H9 (cell line): ENCODE measurements at regions not wholly inside any gene's neighbourhood (a gene's known extent, or its start where the extent isn't known, plus 50 kb on each side); places are given as distances from the start of the nearest gene placed in this dataset.

ENCODE experiments used
- DNase-seq: peaks from one replicate; pipeline ENCODE4 v3.0.0-alpha.2; 2017
- H2AFZ ChIP-seq: one replicate; pipeline ENCODE4 v1.6.1; 2013; ENCODE audit warnings: mild to moderate bottlenecking, low read length, control low read depth, moderate library complexity
- H2AK5ac ChIP-seq: 2 replicates; pipeline ENCODE4 v1.6.1; 2013; ENCODE audit warnings: low read length, control low read depth, mixed read lengths; ENCODE audit not compliant: insufficient read length
- H2BK120ac ChIP-seq: one replicate; pipeline ENCODE4 v1.6.1; 2013; ENCODE audit warnings: low read depth, mild to moderate bottlenecking, low read length, control low read depth, inconsistent platforms; ENCODE audit not compliant: poor library complexity, severe bottlenecking
- H2BK12ac ChIP-seq: 2 replicates; pipeline ENCODE4 v1.6.1; 2013; ENCODE audit warnings: low read length, control low read depth, mixed read lengths, low read depth; ENCODE audit not compliant: insufficient read length
- H2BK15ac ChIP-seq: 2 replicates; pipeline ENCODE4 v1.6.1; 2013; ENCODE audit warnings: low read depth, low read length, control low read depth
- H2BK20ac ChIP-seq: one replicate; pipeline ENCODE4 v1.6.1; 2013; ENCODE audit warnings: low read depth, mild to moderate bottlenecking, low read length, control low read depth, inconsistent platforms; ENCODE audit not compliant: poor library complexity, severe bottlenecking
- H2BK5ac ChIP-seq: 2 replicates; pipeline ENCODE4 v1.6.1; 2013; ENCODE audit warnings: low read length, control low read depth, mixed read lengths; ENCODE audit not compliant: insufficient read length
- H3K14ac ChIP-seq: 2 replicates; pipeline ENCODE4 v1.6.1; 2013; ENCODE audit warnings: low read length, control low read depth; ENCODE audit not compliant: insufficient read depth
- H3K18ac ChIP-seq: 2 replicates; pipeline ENCODE4 v1.6.1; 2013; ENCODE audit warnings: low read depth, mild to moderate bottlenecking, mixed read lengths, low read length, control low read depth; ENCODE audit not compliant: insufficient read length
- H3K23ac ChIP-seq: 2 replicates; pipeline ENCODE4 v1.6.1; 2013; ENCODE audit warnings: low read length, control low read depth, mixed read lengths, low read depth; ENCODE audit not compliant: insufficient read length
- H3K23me2 ChIP-seq: 2 replicates; pipeline ENCODE4 v1.6.1; 2013; ENCODE audit warnings: low read depth, mild to moderate bottlenecking, mixed read lengths, low read length, control low read depth; ENCODE audit not compliant: insufficient read length, poor library complexity, severe bottlenecking
- H3K27ac ChIP-seq: 2 replicates; pipeline ENCODE4 v1.5.1; 2013; ENCODE audit warnings: low read length, control low read depth, mixed read lengths, low read depth; ENCODE audit not compliant: insufficient read length
- H3K27me3 ChIP-seq: 2 replicates; pipeline ENCODE4 v1.6.1; 2013; ENCODE audit warnings: low read length, control low read depth, inconsistent platforms; ENCODE audit not compliant: insufficient read depth
- H3K4ac ChIP-seq: 2 replicates; pipeline ENCODE4 v1.6.1; 2013; ENCODE audit warnings: low read depth, mild to moderate bottlenecking, control low read depth, inconsistent platforms, low read length, moderate library complexity
- H3K4me1 ChIP-seq: 2 replicates; pipeline ENCODE4 v1.6.1; 2013; ENCODE audit warnings: low read length, control low read depth, inconsistent platforms; ENCODE audit not compliant: insufficient read depth
- H3K4me2 ChIP-seq: 2 replicates; pipeline ENCODE4 v1.6.1; 2013; ENCODE audit warnings: low read length, control low read depth, mixed read lengths; ENCODE audit not compliant: insufficient read length, insufficient read depth
- H3K56ac ChIP-seq: 2 replicates; pipeline ENCODE4 v1.6.1; 2013; ENCODE audit warnings: low read depth, mild to moderate bottlenecking, mixed read lengths, low read length, control low read depth; ENCODE audit not compliant: insufficient read length
- H3K79me1 ChIP-seq: 2 replicates; pipeline ENCODE4 v1.6.1; 2013; ENCODE audit warnings: low read depth, mild to moderate bottlenecking, moderate library complexity, low read length, control low read depth, inconsistent platforms; ENCODE audit not compliant: insufficient read depth, poor library complexity, severe bottlenecking
- H3K79me2 ChIP-seq: 2 replicates; pipeline ENCODE4 v1.6.1; 2013; ENCODE audit warnings: low read length, control low read depth, inconsistent platforms; ENCODE audit not compliant: insufficient read depth
- H3K9ac ChIP-seq: 2 replicates; pipeline ENCODE4 v1.6.1; 2013; ENCODE audit warnings: low read length, control low read depth, mixed read lengths; ENCODE audit not compliant: insufficient read length; ENCODE audit errors: extremely low read depth
- H3K9me3 ChIP-seq: one replicate; pipeline ENCODE4 v1.6.1; 2013; ENCODE audit warnings: low read depth, low read length, inconsistent platforms; ENCODE audit not compliant: control insufficient read depth
- H3T11ph ChIP-seq: one replicate; pipeline ENCODE4 v1.6.1; 2013; ENCODE audit warnings: mild to moderate bottlenecking, low read length, control low read depth, inconsistent platforms
- H4K20me1 ChIP-seq: one replicate; pipeline ENCODE4 v1.6.1; 2013; ENCODE audit not compliant: control insufficient read depth, insufficient read length, insufficient read depth
- H4K5ac ChIP-seq: 2 replicates; pipeline ENCODE4 v1.6.1; 2013; ENCODE audit warnings: low read depth, mild to moderate bottlenecking, mixed read lengths, low read length, control low read depth; ENCODE audit not compliant: insufficient read length
- H4K8ac ChIP-seq: replicated peaks from 2 replicates; pipeline ENCODE4 v1.6.1; 2013; ENCODE audit warnings: low read length, control low read depth, mixed read lengths, low read depth; ENCODE audit not compliant: insufficient read length
- H4K91ac ChIP-seq: 2 replicates; pipeline ENCODE4 v1.6.1; 2013; ENCODE audit warnings: low read depth, mild to moderate bottlenecking, moderate library complexity, mixed read lengths, low read length, control low read depth; ENCODE audit not compliant: insufficient read length
- H3K27ac Mint-ChIP-seq, 3 experiments: 2 replicates in 2 of 3; 3 replicates in 1 of 3; pipeline ENCODE4 v1.8.0; 2020 to 2021; ENCODE audit warnings: mixed read lengths in 3 of 3, mild to moderate bottlenecking in 1 of 3, moderate library complexity in 1 of 3
- H3K27me3 Mint-ChIP-seq: 2 replicates; pipeline ENCODE4 v1.8.0; 2021; ENCODE audit warnings: low read depth, mild to moderate bottlenecking, moderate library complexity, mixed read lengths
- H3K36me3 Mint-ChIP-seq, 3 experiments: 2 replicates in 2 of 3; 3 replicates in 1 of 3; pipeline ENCODE4 v1.8.0; 2020 to 2021; ENCODE audit warnings: low read depth in 3 of 3, mixed read lengths in 3 of 3; ENCODE audit not compliant: insufficient read depth in 1 of 3
- H3K4me1 Mint-ChIP-seq, 2 experiments: 2 replicates each; pipeline ENCODE4 v1.8.0; 2020; ENCODE audit warnings: mixed read lengths in 2 of 2
- H3K4me3 Mint-ChIP-seq, 2 experiments: 2 replicates in 1 of 2; 3 replicates in 1 of 2; pipeline ENCODE4 v1.8.0; 2020 to 2021; ENCODE audit warnings: mild to moderate bottlenecking in 2 of 2, mixed read lengths in 2 of 2, moderate library complexity in 1 of 2
- H3K9me3 Mint-ChIP-seq, 2 experiments: 2 replicates in 1 of 2; 3 replicates in 1 of 2; pipeline ENCODE4 v1.8.0; 2020; ENCODE audit warnings: mild to moderate bottlenecking in 2 of 2, mixed read lengths in 2 of 2, moderate library complexity in 1 of 2
- WGBS: extraction: QIAGEN DNeasy Blood & Tissue Kit; methylation state at CpG from one replicate; pipeline ENCODE4 v1.1.7; 2013; ENCODE audit warnings: missing lambda C conversion rate, low lambda C conversion rate, mixed read lengths; ENCODE audit not compliant: insufficient read length; ENCODE audit errors: extremely low coverage; 5-methylcytosine and 5-hydroxymethylcytosine counted together
- TF ChIP-seq, protein P1 (sequence below): fragments of 200-600 bp; sonication (generic); conservative IDR thresholded peaks from 3 replicates; pipeline ENCODE4 v1.8.0; 2021; ENCODE audit warnings: antibody characterized with exemption, mild to moderate bottlenecking

DNA sequence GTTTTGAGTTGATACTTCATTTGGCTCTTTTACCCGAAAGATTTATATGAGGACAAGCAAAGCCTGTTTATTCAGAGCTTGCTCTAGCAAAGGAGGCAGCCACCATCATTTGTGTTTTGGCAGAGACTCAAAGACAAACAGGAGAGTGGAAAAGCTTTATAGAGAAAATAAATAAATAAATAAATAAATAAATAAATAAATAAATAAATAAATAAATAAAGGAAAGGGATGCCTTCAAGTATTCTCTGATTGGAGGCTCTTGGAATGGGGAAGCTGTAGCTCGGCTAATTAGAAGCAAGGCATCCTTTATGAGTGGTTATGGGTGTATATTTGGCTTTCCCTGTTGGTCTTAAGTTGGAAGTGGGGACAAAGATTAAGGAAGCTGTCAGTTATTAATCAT is 229.8 kb downstream of the RASSF9 start:
- H4K5ac ChIP-seq: no peak overlapping the region
- H3K27ac ChIP-seq: no peak overlapping the region
- H3K23ac ChIP-seq: no peak overlapping the region
- H3K4ac ChIP-seq: no peak overlapping the region
- H3K36me3 Mint-ChIP-seq: no peaks in the 10 kb centered on the region
- H3K27me3 Mint-ChIP-seq: no peaks in the 10 kb centered on the region
- no peaks in the 10 kb centered on the region for H3K27me3 ChIP-seq
- no peak overlapping the region for H2BK120ac ChIP-seq
- no peak overlapping the region for H3K18ac ChIP-seq
- H2BK15ac ChIP-seq: no peak overlapping the region
- H2AK5ac ChIP-seq: no peak overlapping the region
- no peak overlapping the region for H2BK20ac ChIP-seq
- WGBS: no CpG with 5 or more reads among the region's 2 CpGs
- H3K4me1 ChIP-seq: no peaks in the 10 kb centered on the region
- H3K9ac ChIP-seq: no peak overlapping the region
- no peaks in the 10 kb centered on the region for H3K9me3 ChIP-seq
- no peak overlapping the region for H3K14ac ChIP-seq
- no peaks in the 10 kb centered on the region for H3K4me1 Mint-ChIP-seq
- no peak overlapping the region for H2AFZ ChIP-seq
- H3K23me2 ChIP-seq: no peaks in the 10 kb centered on the region
- H2BK5ac ChIP-seq: no peak overlapping the region
- H2BK12ac ChIP-seq: no peak overlapping the region
- no peaks in the 10 kb centered on the region for H3K9me3 Mint-ChIP-seq
- no peak overlapping the region for H4K91ac ChIP-seq
- no peak overlapping the region for H3K56ac ChIP-seq
- no peak for DNase-seq
- no peak overlapping the region for H3K4me3 Mint-ChIP-seq
- H3K27ac Mint-ChIP-seq: no peak overlapping the region
- H4K8ac ChIP-seq: no peak overlapping the region
- H3K4me2 ChIP-seq: no peak overlapping the region
- TF ChIP-seq, protein P1, sequence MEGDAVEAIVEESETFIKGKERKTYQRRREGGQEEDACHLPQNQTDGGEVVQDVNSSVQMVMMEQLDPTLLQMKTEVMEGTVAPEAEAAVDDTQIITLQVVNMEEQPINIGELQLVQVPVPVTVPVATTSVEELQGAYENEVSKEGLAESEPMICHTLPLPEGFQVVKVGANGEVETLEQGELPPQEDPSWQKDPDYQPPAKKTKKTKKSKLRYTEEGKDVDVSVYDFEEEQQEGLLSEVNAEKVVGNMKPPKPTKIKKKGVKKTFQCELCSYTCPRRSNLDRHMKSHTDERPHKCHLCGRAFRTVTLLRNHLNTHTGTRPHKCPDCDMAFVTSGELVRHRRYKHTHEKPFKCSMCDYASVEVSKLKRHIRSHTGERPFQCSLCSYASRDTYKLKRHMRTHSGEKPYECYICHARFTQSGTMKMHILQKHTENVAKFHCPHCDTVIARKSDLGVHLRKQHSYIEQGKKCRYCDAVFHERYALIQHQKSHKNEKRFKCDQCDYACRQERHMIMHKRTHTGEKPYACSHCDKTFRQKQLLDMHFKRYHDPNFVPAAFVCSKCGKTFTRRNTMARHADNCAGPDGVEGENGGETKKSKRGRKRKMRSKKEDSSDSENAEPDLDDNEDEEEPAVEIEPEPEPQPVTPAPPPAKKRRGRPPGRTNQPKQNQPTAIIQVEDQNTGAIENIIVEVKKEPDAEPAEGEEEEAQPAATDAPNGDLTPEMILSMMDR: no peak
- no peaks in the 10 kb centered on the region for H3K79me2 ChIP-seq
- H3K79me1 ChIP-seq: no peaks in the 10 kb centered on the region
- H4K20me1 ChIP-seq: no peaks in the 10 kb centered on the region
- H3T11ph ChIP-seq: no peak overlapping the region
